ENCODE measurements at regions not wholly inside any gene's neighbourhood (a gene's known extent, or its start where the extent isn't known, plus 50 kb on each side); places are given as distances from the start of the nearest gene placed in this dataset.
"Not testable (repeated sequence)": the region's sequence is repeated elsewhere in the genome, so short reads cannot be mapped to it uniquely, and the experiment has no call there.

DNA sequence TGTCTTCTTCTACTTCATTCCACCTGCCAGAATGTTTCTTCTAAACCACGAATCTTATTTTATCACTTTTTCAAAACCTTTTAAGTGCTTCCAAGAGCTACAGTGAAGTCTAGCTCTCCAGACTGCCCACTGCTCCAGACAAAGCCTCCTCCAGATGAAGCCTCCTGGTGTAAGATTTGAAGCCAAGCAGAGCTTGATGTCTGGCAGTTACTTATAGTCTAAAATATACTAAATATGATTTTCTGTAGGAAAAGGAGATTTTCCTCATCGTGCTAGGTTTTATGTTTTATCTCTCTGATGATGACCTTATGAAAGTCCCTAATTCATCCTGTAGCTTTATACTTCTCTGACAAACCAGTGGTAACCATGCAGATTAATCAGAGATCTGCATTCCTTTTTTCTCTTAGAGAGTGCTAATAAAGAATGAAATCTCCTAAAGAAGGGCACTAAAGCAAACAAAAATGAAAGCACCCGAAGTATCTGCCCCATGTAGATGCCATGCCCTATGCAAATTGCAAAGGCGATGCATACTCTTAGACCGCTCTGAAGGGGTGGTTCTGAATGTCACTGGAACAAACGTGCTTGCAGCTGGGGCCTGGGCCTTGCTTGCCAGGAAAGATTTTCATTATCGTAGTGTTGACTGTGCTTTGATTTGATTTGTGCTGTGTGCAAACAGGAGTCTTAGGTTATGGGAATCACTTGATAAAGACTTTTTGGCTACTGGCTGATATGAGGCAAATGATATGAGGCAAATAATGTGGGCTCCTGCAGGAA lies 314.2 kb downstream of the PID1 start:
- DNase-seq (ENCODE audit: low read depth): no peak

- DNase-seq (ENCODE audit: low read depth): no peak
Measured at GRCh38 chr2:228949831-228950230, 321.3 kb downstream of the PID1 start.

DNA sequence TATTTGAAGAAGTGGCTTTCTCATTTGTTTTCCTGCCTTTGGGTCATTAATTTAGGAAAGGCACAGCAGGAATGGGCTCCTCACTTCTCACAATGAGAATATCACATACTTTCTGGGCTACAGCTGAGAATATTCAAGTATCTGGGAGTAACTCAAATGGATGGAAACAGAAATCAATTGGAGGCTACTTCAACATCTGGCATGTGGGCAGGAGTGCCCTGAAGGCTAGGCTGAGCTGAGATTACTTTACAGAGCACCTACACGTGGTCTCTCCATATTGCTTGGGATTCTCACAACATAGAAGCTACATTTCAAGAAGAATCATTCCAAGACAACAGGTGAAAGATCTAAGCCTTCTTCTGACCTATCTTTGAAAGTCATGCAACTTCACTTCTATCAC lies 325.4 kb downstream of the PID1 start:
- no peak for DNase-seq (ENCODE audit: low read depth)

GRCh38 chr2:228942856-228943255 lies 328.2 kb downstream of the PID1 start:
- DNase-seq (ENCODE audit: low read depth): no peak

DNA sequence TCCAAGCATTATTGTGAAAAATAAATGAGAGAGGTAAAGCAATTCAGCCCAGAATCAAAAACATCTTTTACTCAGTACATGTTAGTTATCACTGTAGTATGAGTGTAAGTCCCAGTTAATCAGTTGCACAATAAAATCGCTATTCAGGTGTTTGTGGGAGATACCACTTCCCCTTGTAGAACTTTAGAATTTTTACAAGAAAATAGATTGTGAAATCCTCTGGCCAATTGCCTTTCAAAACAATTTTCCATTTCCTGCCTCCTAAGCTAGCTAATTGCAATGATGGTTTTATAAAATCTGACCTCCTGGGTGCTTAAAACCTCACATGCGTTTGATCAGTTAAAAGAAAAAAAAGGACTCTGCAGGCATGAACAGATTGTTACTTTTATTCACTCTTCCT lies 332.5 kb downstream of the PID1 start:
- DNase-seq (ENCODE audit: low read depth): peak; percentile 59

DNA sequence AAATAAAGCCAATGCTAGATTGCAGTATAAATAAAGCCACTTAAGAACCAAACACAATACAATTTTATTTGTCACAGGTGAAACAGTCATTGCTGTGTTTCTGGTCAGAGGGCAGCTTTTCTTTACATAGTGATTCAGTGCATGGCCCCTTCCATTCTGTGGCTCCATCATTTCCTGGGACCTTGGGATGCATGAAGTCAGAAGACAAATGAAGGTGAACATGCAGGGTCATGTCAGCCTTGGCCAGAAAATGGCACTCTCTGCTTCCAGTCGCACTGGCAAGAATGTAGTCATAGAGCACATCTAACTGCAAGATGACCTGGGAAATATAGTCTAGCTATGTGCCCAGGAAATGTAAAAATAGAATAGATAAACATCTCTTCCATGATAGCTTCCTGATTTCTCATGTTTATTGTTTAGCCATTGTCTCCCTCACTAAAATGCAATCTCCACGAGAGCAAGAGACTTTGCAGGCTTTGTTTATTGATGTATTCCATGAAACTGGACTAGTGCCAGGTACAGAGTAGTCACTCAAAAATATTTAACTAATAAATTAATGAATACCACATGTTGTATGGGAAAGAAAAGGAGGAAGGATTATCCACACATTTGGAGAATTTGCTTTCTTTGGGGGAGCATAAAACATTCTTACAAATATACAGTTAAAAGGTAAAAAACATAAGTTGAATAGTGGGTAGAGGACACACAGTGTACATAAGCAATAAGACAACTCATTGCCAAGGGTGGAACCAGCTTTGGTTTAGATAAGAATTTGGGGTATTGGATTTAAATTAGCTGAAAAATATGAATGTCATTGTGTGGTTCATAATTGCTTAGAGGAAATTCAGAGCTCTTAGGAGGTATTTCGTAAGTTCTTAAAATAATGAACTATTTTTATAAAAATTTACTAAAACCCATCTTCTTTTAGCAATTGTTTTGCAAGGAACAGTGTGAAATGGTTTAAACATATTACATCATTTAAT lies 343.8 kb downstream of the PID1 start:
- DNase-seq (ENCODE audit: low read depth): peak; percentile 53

DNA sequence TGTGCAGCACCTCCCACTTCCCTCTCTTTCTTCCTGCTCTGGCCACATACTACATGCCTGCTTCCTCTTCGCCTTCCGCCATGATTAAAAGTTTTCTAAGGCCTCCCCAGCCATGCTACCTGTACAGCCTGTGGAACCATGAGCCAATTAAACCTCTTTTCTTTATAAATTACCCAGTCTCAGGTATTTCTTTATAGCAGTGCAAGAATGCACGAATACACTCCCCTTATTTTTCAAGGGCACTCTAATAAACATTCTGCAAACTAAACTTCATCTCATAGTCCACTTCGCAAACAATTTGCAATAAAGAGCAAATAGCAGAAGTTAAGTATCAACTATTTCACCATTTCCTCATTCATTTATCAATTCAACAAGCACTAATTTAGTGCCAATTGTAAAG lies 351.3 kb downstream of the PID1 start:
- no peak for DNase-seq (ENCODE audit: low read depth)

DNA sequence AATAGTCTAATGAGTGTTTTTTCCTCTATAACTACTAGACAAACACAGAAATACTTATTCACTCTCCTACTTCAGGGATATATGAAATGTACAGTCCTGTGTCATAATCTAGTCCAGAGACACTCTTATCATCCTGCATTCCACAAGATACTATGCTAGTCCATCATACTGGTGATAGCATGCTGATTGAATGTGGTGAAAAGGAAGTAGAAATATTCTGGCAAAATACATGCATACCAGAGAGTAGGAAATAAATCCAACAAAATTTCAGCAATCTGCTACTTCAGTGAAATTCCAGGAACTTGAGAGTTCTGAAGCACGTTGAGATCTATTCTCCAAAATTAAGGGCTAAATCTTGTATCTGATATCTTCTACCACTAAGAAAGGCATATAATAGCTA lies 353.9 kb downstream of the PID1 start:
- DNase-seq (ENCODE audit: low read depth): peak; percentile 70

DNA sequence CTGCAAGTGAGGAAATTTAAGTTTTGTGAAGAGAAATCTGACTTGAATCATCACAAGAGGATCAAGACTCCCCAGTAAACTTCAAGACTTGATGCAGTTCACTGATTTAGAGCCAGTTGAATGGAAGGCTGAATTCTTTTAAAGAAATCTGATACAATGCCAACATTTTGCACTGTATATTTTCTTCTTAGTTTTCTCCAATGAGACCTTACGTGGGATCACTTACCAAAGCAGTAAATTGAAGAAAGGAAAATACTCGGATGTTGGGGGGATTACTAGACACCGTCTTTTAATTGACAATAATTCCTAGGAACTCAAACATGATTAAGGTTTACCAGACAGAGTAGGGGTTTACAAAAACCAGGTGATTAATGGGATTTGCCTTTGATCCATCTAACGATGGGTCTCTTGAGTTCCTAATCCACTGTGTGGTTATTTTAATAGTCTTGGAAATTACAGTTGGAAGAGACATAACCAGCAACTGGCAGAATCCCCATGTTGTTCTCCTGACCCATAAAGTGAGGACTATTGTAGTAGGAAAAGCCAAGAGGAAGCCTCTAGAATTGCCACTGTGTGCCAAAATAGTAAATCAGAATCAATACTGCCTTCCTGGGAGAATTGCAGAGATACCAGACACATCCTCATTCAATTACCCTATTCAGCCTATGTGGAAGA lies 354.5 kb downstream of the PID1 start:
- DNase-seq (ENCODE audit: low read depth): peak; percentile 1

GRCh38 chr2:228913176-228913575 lies 357.9 kb downstream of the PID1 start:
- DNase-seq (ENCODE audit: low read depth): no peak

DNA sequence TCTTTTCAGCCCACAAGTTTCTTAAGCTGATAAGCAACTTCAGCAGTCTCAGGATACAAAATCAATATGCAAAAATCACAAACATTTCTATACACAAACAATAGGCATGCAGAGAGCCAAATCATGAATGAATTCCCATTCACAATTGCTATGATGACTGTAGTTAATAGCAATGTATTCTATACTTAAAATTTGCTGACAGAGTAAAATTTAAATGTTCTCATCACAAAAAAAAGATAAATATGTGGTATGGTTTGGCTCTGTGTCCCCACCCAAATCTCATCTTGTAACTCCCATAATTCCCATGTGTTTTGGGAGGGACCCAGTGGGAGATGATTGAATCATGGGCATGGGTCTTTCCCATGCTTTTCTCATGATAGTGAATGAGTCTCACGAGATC lies 360.2 kb downstream of the PID1 start:
- DNase-seq (ENCODE audit: low read depth): not testable (repeated sequence)

DNA sequence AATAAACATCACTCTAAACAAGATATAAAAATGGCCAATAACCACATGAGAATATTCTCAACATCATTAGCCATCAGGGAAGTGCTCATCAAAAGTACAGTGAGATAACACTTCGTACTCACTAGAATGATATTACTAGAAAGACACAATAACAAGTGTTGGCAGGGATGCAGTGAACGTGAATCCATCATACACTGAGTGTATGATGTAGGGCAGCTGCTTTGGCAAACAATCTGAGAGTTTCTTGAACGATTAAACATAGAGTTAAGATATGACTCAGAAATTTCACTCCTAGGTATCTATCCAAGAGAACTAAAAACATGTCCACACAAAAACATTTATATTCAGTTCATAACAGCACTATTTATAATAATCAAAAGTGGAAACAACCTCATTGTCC lies 368.9 kb downstream of the PID1 start:
- DNase-seq (ENCODE audit: low read depth): no peak

GRCh38 chr2:228901531-228901930 lies 369.6 kb downstream of the PID1 start:
- DNase-seq (ENCODE audit: low read depth): no peak

DNA sequence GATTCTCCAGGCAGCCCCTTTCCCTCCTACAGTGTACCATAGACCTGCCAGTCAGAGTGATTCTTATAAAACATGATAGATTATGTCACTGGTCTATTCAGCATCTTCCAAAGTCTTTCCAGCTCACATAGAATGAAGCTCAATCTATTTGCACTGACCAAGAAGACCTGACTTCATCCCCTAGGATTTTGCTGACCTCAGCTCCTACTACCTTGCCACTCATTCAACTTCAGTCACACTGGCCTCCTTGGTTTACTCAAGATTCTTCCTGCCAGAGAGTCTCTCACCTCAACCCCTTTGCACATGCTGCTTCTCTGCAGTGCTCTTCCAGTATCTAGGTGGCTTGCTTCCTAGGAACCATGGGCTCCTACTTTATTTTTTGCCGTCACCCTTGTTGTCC lies 392.9 kb downstream of the PID1 start:
- no peak for DNase-seq (ENCODE audit: low read depth)

DNA sequence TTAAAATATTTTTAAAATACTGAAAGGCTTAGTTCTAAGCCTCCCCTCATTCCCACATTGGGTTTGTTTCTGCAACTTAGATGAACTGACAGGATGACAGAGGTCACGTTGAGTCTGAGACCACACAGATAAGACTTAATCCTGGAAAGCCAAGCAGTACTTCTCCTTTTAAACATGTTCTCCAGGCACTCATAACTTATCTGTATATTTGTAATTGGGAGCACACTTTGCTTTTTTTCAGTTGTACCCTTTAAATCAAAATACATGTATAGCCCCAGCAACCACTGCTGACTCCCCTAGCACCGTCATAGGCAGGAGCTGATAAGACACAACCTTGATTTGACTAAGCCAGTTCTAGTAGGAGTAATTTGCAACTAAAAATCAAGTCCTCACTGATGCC lies 394.8 kb downstream of the PID1 start:
- no peak for DNase-seq (ENCODE audit: low read depth)

GRCh38 chr2:228875152-228875900 lies 395.8 kb downstream of the PID1 start:
- DNase-seq (ENCODE audit: low read depth): peak; percentile 4

DNA sequence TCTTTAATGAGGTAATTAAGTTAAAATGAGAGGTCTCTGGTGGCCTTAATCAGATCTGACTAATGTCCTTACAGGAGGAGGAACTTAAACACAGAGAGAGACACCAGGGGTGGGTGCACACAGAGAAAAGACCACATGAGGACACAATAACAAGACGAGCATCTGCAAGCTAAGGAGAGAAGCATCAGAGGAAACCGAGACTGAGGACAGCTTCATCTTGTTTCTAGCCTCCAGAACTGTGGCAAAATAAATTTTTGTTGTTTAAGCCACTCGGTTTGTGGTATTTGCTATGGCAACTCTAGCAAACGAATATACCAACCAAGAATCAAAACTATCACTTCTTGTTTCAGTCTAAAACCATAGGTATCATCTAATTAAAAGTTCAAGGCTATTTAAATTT lies 400.1 kb downstream of the PID1 start:
- DNase-seq (ENCODE audit: low read depth): no peak

DNA sequence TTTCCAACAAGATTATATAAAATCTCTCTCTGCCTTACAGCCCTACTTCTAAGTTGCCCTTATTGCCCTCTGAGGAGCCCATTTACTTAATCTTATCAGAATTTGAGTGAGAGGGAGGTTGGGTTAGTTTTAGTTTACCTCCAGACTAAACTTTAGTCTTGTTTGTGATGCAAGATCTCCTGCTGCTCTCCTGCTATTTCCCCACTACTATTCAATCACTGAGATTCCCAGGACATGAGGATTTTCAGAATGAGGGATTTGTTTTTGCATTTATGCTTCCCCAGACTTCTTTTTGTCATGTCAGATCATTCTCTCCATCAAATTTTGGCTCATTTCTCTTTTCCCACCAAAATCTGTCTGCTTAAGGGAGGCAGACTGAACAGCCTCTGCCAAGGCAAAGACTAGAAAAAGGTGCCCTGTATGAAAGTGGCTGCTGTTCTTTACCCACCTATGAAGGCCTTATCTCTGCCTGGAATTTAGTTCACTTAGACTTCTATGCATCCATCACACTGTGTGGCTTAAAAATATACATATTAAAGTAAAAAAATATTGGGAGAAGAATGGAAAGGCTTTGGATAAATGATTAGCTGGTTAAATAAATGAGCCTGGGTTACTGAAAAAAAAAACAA lies 401.3 kb downstream of the PID1 start:
- no peak for DNase-seq (ENCODE audit: low read depth)

DNA sequence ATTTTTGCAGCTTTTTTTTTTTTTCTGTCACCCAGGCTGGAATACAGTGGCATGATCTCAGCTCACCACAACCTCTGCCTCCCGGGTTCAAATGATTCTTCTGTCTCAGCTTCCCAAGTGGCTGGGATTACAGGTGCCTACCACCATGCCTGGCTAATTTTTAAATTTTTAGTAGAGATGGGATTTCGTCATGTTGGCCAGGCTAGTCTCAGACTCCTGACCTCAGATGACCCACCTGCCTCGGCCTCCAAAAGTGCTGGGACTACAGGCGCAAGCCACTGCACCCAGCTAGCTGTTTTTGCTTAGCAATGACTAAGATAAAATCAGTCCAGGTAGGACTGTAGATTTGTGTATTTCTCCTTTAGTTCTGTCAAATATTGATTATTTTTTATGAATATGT lies 403.7 kb downstream of the PID1 start:
- no peak for DNase-seq (ENCODE audit: low read depth)

- no peak for DNase-seq (ENCODE audit: low read depth)
Measured at GRCh38 chr2:228866781-228867180, 404.3 kb downstream of the PID1 start.

DNA sequence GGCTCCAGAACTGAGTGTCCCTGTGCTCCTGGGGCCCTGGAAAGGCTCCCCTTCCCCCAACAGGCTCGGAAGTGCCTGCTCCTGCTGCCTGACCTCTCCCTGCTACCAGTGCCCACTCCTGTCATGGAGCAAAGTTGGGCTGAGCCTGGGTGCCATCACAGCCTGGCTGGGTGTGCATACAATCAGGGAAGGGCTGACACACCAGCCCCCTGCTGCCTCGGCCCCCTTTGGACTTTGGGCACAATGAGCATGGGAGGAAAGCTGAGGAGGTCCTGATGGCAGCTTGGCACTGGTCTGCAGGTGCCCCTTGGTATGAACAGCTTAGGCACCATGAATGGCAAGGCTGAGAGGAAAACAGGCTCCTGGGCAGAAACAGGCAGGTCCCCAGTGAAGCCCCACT lies 405.0 kb downstream of the PID1 start:
- no peak for DNase-seq (ENCODE audit: low read depth)
